ENCODE measurements at regions not wholly inside any gene's neighbourhood (a gene's known extent, or its start where the extent isn't known, plus 50 kb on each side); places are given as distances from the start of the nearest gene placed in this dataset.
"Not testable (repeated sequence)": the region's sequence is repeated elsewhere in the genome, so short reads cannot be mapped to it uniquely, and the experiment has no call there.

GRCh38 chr3:22843854-22844253, 359.3 kb upstream of the UBE2E2 start:
- H3K4me3 Mint-ChIP-seq (ENCODE audit: low read depth, unreplicated experiment): no peak overlapping the region

GRCh38 chr3:22846566-22846965, 356.6 kb upstream of the UBE2E2 start:
- H3K36me3 Mint-ChIP-seq (ENCODE audit: insufficient read depth, unreplicated experiment): no peaks in the 10 kb centered on the region
- H3K27ac Mint-ChIP-seq (ENCODE audit: unreplicated experiment): no peak overlapping the region
- intact Hi-C loops (cut with micrococcal nuclease; ENCODE audit: unreplicated experiment): no loop called here
- H3K4me3 Mint-ChIP-seq (ENCODE audit: low read depth, unreplicated experiment): no peak overlapping the region
- CTCF ChIA-PET: no interaction called here
- BruUV-seq (replicated peaks): no TSS peak
- no peaks in the 10 kb centered on the region for H3K27me3 Mint-ChIP-seq (ENCODE audit: unreplicated experiment)
- no peak for DNase-seq
- TF ChIP-seq CTCF (IDR thresholded peaks at IDR 0.05; ENCODE audit: unreplicated experiment): no peak
- no peaks in the 10 kb centered on the region for H3K9me3 Mint-ChIP-seq (ENCODE audit: low read depth, unreplicated experiment)
- no peaks in the 10 kb centered on the region for H3K4me1 Mint-ChIP-seq (ENCODE audit: low read depth, unreplicated experiment)

More at GRCh38 chr3:22843854-22844253, 359.3 kb upstream of the UBE2E2 start:
- CTCF ChIA-PET: no interaction called here
- no peak for DNase-seq
- no peaks in the 10 kb centered on the region for H3K36me3 Mint-ChIP-seq (ENCODE audit: insufficient read depth, unreplicated experiment)
- no peak overlapping the region for H3K27ac Mint-ChIP-seq (ENCODE audit: unreplicated experiment)
- intact Hi-C loops (cut with micrococcal nuclease; ENCODE audit: unreplicated experiment): no loop called here
- H3K4me1 Mint-ChIP-seq (ENCODE audit: low read depth, unreplicated experiment): no peaks in the 10 kb centered on the region
- H3K27me3 Mint-ChIP-seq (ENCODE audit: unreplicated experiment): no peaks in the 10 kb centered on the region
- no peak for TF ChIP-seq CTCF (IDR thresholded peaks at IDR 0.05; ENCODE audit: unreplicated experiment)
- no peaks in the 10 kb centered on the region for H3K9me3 Mint-ChIP-seq (ENCODE audit: low read depth, unreplicated experiment)
- no TSS peak for BruUV-seq (replicated peaks)

GRCh38 chr3:22849583-22849982, 353.5 kb upstream of the UBE2E2 start:
- H3K4me1 Mint-ChIP-seq (ENCODE audit: low read depth, unreplicated experiment); H3K27ac Mint-ChIP-seq (ENCODE audit: unreplicated experiment); CTCF ChIA-PET; intact Hi-C loops (cut with micrococcal nuclease; ENCODE audit: unreplicated experiment); H3K4me3 Mint-ChIP-seq (ENCODE audit: low read depth, unreplicated experiment); H3K9me3 Mint-ChIP-seq (ENCODE audit: low read depth, unreplicated experiment); DNase-seq; H3K27me3 Mint-ChIP-seq (ENCODE audit: unreplicated experiment); BruUV-seq (replicated peaks); H3K36me3 Mint-ChIP-seq (ENCODE audit: insufficient read depth, unreplicated experiment): not testable (repeated sequence)

GRCh38 chr3:22856811-22857210, 346.3 kb upstream of the UBE2E2 start:
- Mint-ChIP-seq H3K27me3 (ENCODE audit: unreplicated experiment) (no peaks in the 10 kb centered on the region), H3K4me3 (ENCODE audit: low read depth, unreplicated experiment) (no peak overlapping the region), H3K9me3 (ENCODE audit: low read depth, unreplicated experiment) (no peaks in the 10 kb centered on the region), H3K4me1 (ENCODE audit: low read depth, unreplicated experiment) (no peaks in the 10 kb centered on the region), H3K27ac (ENCODE audit: unreplicated experiment) (no peak overlapping the region), H3K36me3 (ENCODE audit: insufficient read depth, unreplicated experiment) (no peaks in the 10 kb centered on the region)
- CTCF ChIA-PET: no interaction called here
- TF ChIP-seq CTCF (IDR thresholded peaks at IDR 0.05; ENCODE audit: unreplicated experiment): no peak
- no peak for DNase-seq
- intact Hi-C loops (cut with micrococcal nuclease; ENCODE audit: unreplicated experiment): no loop called here
- no TSS peak for BruUV-seq (replicated peaks)

GRCh38 chr3:22858486-22858885, 344.6 kb upstream of the UBE2E2 start:
- intact Hi-C loops (cut with micrococcal nuclease; ENCODE audit: unreplicated experiment): no loop called here
- no peak for TF ChIP-seq CTCF (IDR thresholded peaks at IDR 0.05; ENCODE audit: unreplicated experiment)
- CTCF ChIA-PET: no interaction called here
- H3K36me3 Mint-ChIP-seq (ENCODE audit: insufficient read depth, unreplicated experiment): no peaks in the 10 kb centered on the region
- no peak overlapping the region for H3K27ac Mint-ChIP-seq (ENCODE audit: unreplicated experiment)
- H3K4me3 Mint-ChIP-seq (ENCODE audit: low read depth, unreplicated experiment): no peak overlapping the region
- BruUV-seq (replicated peaks): no TSS peak
- no peaks in the 10 kb centered on the region for H3K9me3 Mint-ChIP-seq (ENCODE audit: low read depth, unreplicated experiment)
- no peak for DNase-seq
- no peaks in the 10 kb centered on the region for H3K4me1 Mint-ChIP-seq (ENCODE audit: low read depth, unreplicated experiment)
- H3K27me3 Mint-ChIP-seq (ENCODE audit: unreplicated experiment): no peaks in the 10 kb centered on the region

Measured in Calu3 (cell line).